ENCODE measurements at regions not wholly inside any gene's neighbourhood (a gene's known extent, or its start where the extent isn't known, plus 50 kb on each side); places are given as distances from the start of the nearest gene placed in this dataset.

GRCh38 chr6:91437315-91437729 lies 850.5 kb upstream of the MAP3K7 start:
- Histone ChIP-seq H3K4me1 (ENCODE audit: control insufficient read depth in 1 of 2, insufficient read depth in 2 of 2, low read length in 2 of 2) (no peaks in the 10 kb centered on the region), H2AFZ (ENCODE audit: insufficient read depth, low read depth, low read length, poor library complexity, severe bottlenecking) (no peak overlapping the region), H3K79me2 (ENCODE audit: insufficient read depth, low read length) (no peaks in the 10 kb centered on the region), H3K9me3 (replicated peaks in 1 of 2; ENCODE audit: control insufficient read depth in 1 of 2, insufficient read depth in 1 of 2, low read length in 2 of 2) (peaks cover 0 to 2% of the 10 kb centered on the region in 2 donors), H3K4me2 (replicated peaks; ENCODE audit: extremely low read depth, low read length, poor library complexity, severe bottlenecking) (no peak overlapping the region), H4K20me1 (ENCODE audit: insufficient read depth, low read length) (no peaks in the 10 kb centered on the region), H3K4me3 (replicated peaks in 1 of 3; ENCODE audit: low read depth in 2 of 3, low read length in 3 of 3) (no peak overlapping the region), H3K9ac (ENCODE audit: insufficient read depth, low read length, poor library complexity, severe bottlenecking) (no peak overlapping the region), H3K36me3 (replicated peaks in 1 of 2; ENCODE audit: control insufficient read depth in 1 of 2, insufficient read depth in 2 of 2, low read length in 2 of 2) (no peaks in the 10 kb centered on the region), H3K27me3 (ENCODE audit: control insufficient read depth in 2 of 2, insufficient read depth in 2 of 2, low read length in 2 of 2) (no peaks in the 10 kb centered on the region), H3K27ac (ENCODE audit: low read depth in 1 of 2, low read length in 2 of 2) (no peak overlapping the region)
- H3K4me3 Mint-ChIP-seq: no peak overlapping the region
- no peak for DNase-seq
- WGBS (ENCODE audit: insufficient coverage): no CpG with 5 or more reads among the region's 2 CpGs
- no peak for TF ChIP-seq CTCF (IDR thresholded peaks at IDR 0.05)
- no peaks in the 10 kb centered on the region for H3K36me3 Mint-ChIP-seq
- intact Hi-C loops (cut with micrococcal nuclease): no loop called here
- H3K9me3 Mint-ChIP-seq: peaks cover 0 to 3% (median 0%) of the 10 kb centered on the region in 7 donors
- no peaks in the 10 kb centered on the region for H3K4me1 Mint-ChIP-seq
- peaks cover 0 to 2% (median 0%) of the 10 kb centered on the region in 3 donors for H3K27me3 Mint-ChIP-seq (ENCODE audit: low read depth in 3 of 3)
- H3K27ac Mint-ChIP-seq: no peak overlapping the region

DNA sequence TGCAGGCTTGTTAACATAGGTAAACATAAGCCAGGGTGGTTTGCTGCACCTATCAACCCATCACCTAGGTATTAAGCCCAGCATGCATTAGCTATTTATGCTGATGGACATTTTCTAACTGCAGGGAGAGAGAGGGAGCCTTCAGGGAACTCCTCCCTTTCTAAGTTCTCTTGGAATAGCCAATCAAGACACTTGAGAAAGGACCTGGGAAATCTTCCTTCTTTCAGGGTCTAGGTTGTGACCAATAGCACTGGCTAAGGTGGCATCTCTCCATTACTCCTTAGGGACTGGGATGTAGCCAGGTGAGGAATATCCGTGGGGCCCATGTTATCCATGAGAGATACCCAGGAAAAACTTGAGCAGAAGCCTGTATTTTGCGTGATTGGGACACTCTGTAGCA lies 849.6 kb upstream of the MAP3K7 start:
- no peak for DNase-seq
- no peaks in the 10 kb centered on the region for H3K4me1 ChIP-seq (ENCODE audit: control insufficient read depth in 1 of 2, insufficient read depth in 2 of 2, low read length in 2 of 2)
- TF ChIP-seq CTCF (IDR thresholded peaks at IDR 0.05): no peak
- no CpG with 5 or more reads among the region's 2 CpGs for WGBS (ENCODE audit: insufficient coverage)
- no peak overlapping the region for H3K27ac Mint-ChIP-seq
- H3K27me3 ChIP-seq (ENCODE audit: control insufficient read depth in 2 of 2, insufficient read depth in 2 of 2, low read length in 2 of 2): no peaks in the 10 kb centered on the region
- no peak overlapping the region for H3K4me3 Mint-ChIP-seq
- no peaks in the 10 kb centered on the region for H4K20me1 ChIP-seq (ENCODE audit: insufficient read depth, low read length)
- H3K9me3 ChIP-seq (replicated peaks in 1 of 2; ENCODE audit: control insufficient read depth in 1 of 2, insufficient read depth in 1 of 2, low read length in 2 of 2): peaks cover 0 to 2% of the 10 kb centered on the region in 2 donors
- H3K27ac ChIP-seq (ENCODE audit: low read depth in 1 of 2, low read length in 2 of 2): no peak overlapping the region
- intact Hi-C loops (cut with micrococcal nuclease): no loop called here
- no peaks in the 10 kb centered on the region for H3K79me2 ChIP-seq (ENCODE audit: insufficient read depth, low read length)
- no peak overlapping the region for H3K4me2 ChIP-seq (replicated peaks; ENCODE audit: extremely low read depth, low read length, poor library complexity, severe bottlenecking)
- H3K27me3 Mint-ChIP-seq (ENCODE audit: low read depth in 3 of 3): peaks cover 0 to 3% (median 0%) of the 10 kb centered on the region in 3 donors
- H3K9ac ChIP-seq (ENCODE audit: insufficient read depth, low read length, poor library complexity, severe bottlenecking): no peak overlapping the region
- H3K4me1 Mint-ChIP-seq: no peaks in the 10 kb centered on the region
- no peaks in the 10 kb centered on the region for H3K36me3 Mint-ChIP-seq
- peaks cover 0 to 5% (median 0%) of the 10 kb centered on the region in 7 donors for H3K9me3 Mint-ChIP-seq
- H3K36me3 ChIP-seq (replicated peaks in 1 of 2; ENCODE audit: control insufficient read depth in 1 of 2, insufficient read depth in 2 of 2, low read length in 2 of 2): no peaks in the 10 kb centered on the region
- no peak overlapping the region for H2AFZ ChIP-seq (ENCODE audit: insufficient read depth, low read depth, low read length, poor library complexity, severe bottlenecking)
- no peak overlapping the region for H3K4me3 ChIP-seq (replicated peaks in 1 of 3; ENCODE audit: low read depth in 2 of 3, low read length in 3 of 3)
